H9 (cell line): ENCODE measurements at regions not wholly inside any gene's neighbourhood (a gene's known extent, or its start where the extent isn't known, plus 50 kb on each side); places are given as distances from the start of the nearest gene placed in this dataset.

Experiments used
- DNase-seq: peaks from one replicate; pipeline ENCODE4 v3.0.0-alpha.2; 2017
- H2AFZ ChIP-seq: one replicate; pipeline ENCODE4 v1.6.1; 2013; ENCODE audit warnings: mild to moderate bottlenecking, low read length, control low read depth, moderate library complexity
- H2AK5ac ChIP-seq: 2 replicates; pipeline ENCODE4 v1.6.1; 2013; ENCODE audit warnings: low read length, control low read depth, mixed read lengths; ENCODE audit not compliant: insufficient read length
- H2BK120ac ChIP-seq: one replicate; pipeline ENCODE4 v1.6.1; 2013; ENCODE audit warnings: low read depth, mild to moderate bottlenecking, low read length, control low read depth, inconsistent platforms; ENCODE audit not compliant: poor library complexity, severe bottlenecking
- H2BK12ac ChIP-seq: 2 replicates; pipeline ENCODE4 v1.6.1; 2013; ENCODE audit warnings: low read length, control low read depth, mixed read lengths, low read depth; ENCODE audit not compliant: insufficient read length
- H2BK15ac ChIP-seq: 2 replicates; pipeline ENCODE4 v1.6.1; 2013; ENCODE audit warnings: low read depth, low read length, control low read depth
- H2BK20ac ChIP-seq: one replicate; pipeline ENCODE4 v1.6.1; 2013; ENCODE audit warnings: low read depth, mild to moderate bottlenecking, low read length, control low read depth, inconsistent platforms; ENCODE audit not compliant: poor library complexity, severe bottlenecking
- H2BK5ac ChIP-seq: 2 replicates; pipeline ENCODE4 v1.6.1; 2013; ENCODE audit warnings: low read length, control low read depth, mixed read lengths; ENCODE audit not compliant: insufficient read length
- H3K14ac ChIP-seq: 2 replicates; pipeline ENCODE4 v1.6.1; 2013; ENCODE audit warnings: low read length, control low read depth; ENCODE audit not compliant: insufficient read depth
- H3K18ac ChIP-seq: 2 replicates; pipeline ENCODE4 v1.6.1; 2013; ENCODE audit warnings: low read depth, mild to moderate bottlenecking, mixed read lengths, low read length, control low read depth; ENCODE audit not compliant: insufficient read length
- H3K23ac ChIP-seq: 2 replicates; pipeline ENCODE4 v1.6.1; 2013; ENCODE audit warnings: low read length, control low read depth, mixed read lengths, low read depth; ENCODE audit not compliant: insufficient read length
- H3K23me2 ChIP-seq: 2 replicates; pipeline ENCODE4 v1.6.1; 2013; ENCODE audit warnings: low read depth, mild to moderate bottlenecking, mixed read lengths, low read length, control low read depth; ENCODE audit not compliant: insufficient read length, poor library complexity, severe bottlenecking
- H3K27ac ChIP-seq: 2 replicates; pipeline ENCODE4 v1.5.1; 2013; ENCODE audit warnings: low read length, control low read depth, mixed read lengths, low read depth; ENCODE audit not compliant: insufficient read length
- H3K27me3 ChIP-seq: 2 replicates; pipeline ENCODE4 v1.6.1; 2013; ENCODE audit warnings: low read length, control low read depth, inconsistent platforms; ENCODE audit not compliant: insufficient read depth
- H3K4ac ChIP-seq: 2 replicates; pipeline ENCODE4 v1.6.1; 2013; ENCODE audit warnings: low read depth, mild to moderate bottlenecking, control low read depth, inconsistent platforms, low read length, moderate library complexity
- H3K4me1 ChIP-seq: 2 replicates; pipeline ENCODE4 v1.6.1; 2013; ENCODE audit warnings: low read length, control low read depth, inconsistent platforms; ENCODE audit not compliant: insufficient read depth
- H3K4me2 ChIP-seq: 2 replicates; pipeline ENCODE4 v1.6.1; 2013; ENCODE audit warnings: low read length, control low read depth, mixed read lengths; ENCODE audit not compliant: insufficient read length, insufficient read depth
- H3K56ac ChIP-seq: 2 replicates; pipeline ENCODE4 v1.6.1; 2013; ENCODE audit warnings: low read depth, mild to moderate bottlenecking, mixed read lengths, low read length, control low read depth; ENCODE audit not compliant: insufficient read length
- H3K79me1 ChIP-seq: 2 replicates; pipeline ENCODE4 v1.6.1; 2013; ENCODE audit warnings: low read depth, mild to moderate bottlenecking, moderate library complexity, low read length, control low read depth, inconsistent platforms; ENCODE audit not compliant: insufficient read depth, poor library complexity, severe bottlenecking
- H3K79me2 ChIP-seq: 2 replicates; pipeline ENCODE4 v1.6.1; 2013; ENCODE audit warnings: low read length, control low read depth, inconsistent platforms; ENCODE audit not compliant: insufficient read depth
- H3K9ac ChIP-seq: 2 replicates; pipeline ENCODE4 v1.6.1; 2013; ENCODE audit warnings: low read length, control low read depth, mixed read lengths; ENCODE audit not compliant: insufficient read length; ENCODE audit errors: extremely low read depth
- H3K9me3 ChIP-seq: one replicate; pipeline ENCODE4 v1.6.1; 2013; ENCODE audit warnings: low read depth, low read length, inconsistent platforms; ENCODE audit not compliant: control insufficient read depth
- H3T11ph ChIP-seq: one replicate; pipeline ENCODE4 v1.6.1; 2013; ENCODE audit warnings: mild to moderate bottlenecking, low read length, control low read depth, inconsistent platforms
- H4K20me1 ChIP-seq: one replicate; pipeline ENCODE4 v1.6.1; 2013; ENCODE audit not compliant: control insufficient read depth, insufficient read length, insufficient read depth
- H4K5ac ChIP-seq: 2 replicates; pipeline ENCODE4 v1.6.1; 2013; ENCODE audit warnings: low read depth, mild to moderate bottlenecking, mixed read lengths, low read length, control low read depth; ENCODE audit not compliant: insufficient read length
- H4K8ac ChIP-seq: replicated peaks from 2 replicates; pipeline ENCODE4 v1.6.1; 2013; ENCODE audit warnings: low read length, control low read depth, mixed read lengths, low read depth; ENCODE audit not compliant: insufficient read length
- H4K91ac ChIP-seq: 2 replicates; pipeline ENCODE4 v1.6.1; 2013; ENCODE audit warnings: low read depth, mild to moderate bottlenecking, moderate library complexity, mixed read lengths, low read length, control low read depth; ENCODE audit not compliant: insufficient read length
- H3K27ac Mint-ChIP-seq, 3 experiments: 2 replicates in 2 of 3; 3 replicates in 1 of 3; pipeline ENCODE4 v1.8.0; 2020 to 2021; ENCODE audit warnings: mixed read lengths in 3 of 3, mild to moderate bottlenecking in 1 of 3, moderate library complexity in 1 of 3
- H3K27me3 Mint-ChIP-seq: 2 replicates; pipeline ENCODE4 v1.8.0; 2021; ENCODE audit warnings: low read depth, mild to moderate bottlenecking, moderate library complexity, mixed read lengths
- H3K36me3 Mint-ChIP-seq, 3 experiments: 2 replicates in 2 of 3; 3 replicates in 1 of 3; pipeline ENCODE4 v1.8.0; 2020 to 2021; ENCODE audit warnings: low read depth in 3 of 3, mixed read lengths in 3 of 3; ENCODE audit not compliant: insufficient read depth in 1 of 3
- H3K4me1 Mint-ChIP-seq, 2 experiments: 2 replicates each; pipeline ENCODE4 v1.8.0; 2020; ENCODE audit warnings: mixed read lengths in 2 of 2
- H3K4me3 Mint-ChIP-seq, 2 experiments: 2 replicates in 1 of 2; 3 replicates in 1 of 2; pipeline ENCODE4 v1.8.0; 2020 to 2021; ENCODE audit warnings: mild to moderate bottlenecking in 2 of 2, mixed read lengths in 2 of 2, moderate library complexity in 1 of 2
- H3K9me3 Mint-ChIP-seq, 2 experiments: 2 replicates in 1 of 2; 3 replicates in 1 of 2; pipeline ENCODE4 v1.8.0; 2020; ENCODE audit warnings: mild to moderate bottlenecking in 2 of 2, mixed read lengths in 2 of 2, moderate library complexity in 1 of 2
- CTCF ChIP-seq: fragments of 200-600 bp; sonication (generic); conservative IDR thresholded peaks from 3 replicates; pipeline ENCODE4 v1.8.0; 2021; ENCODE audit warnings: antibody characterized with exemption, mild to moderate bottlenecking
- WGBS: extraction: QIAGEN DNeasy Blood & Tissue Kit; methylation state at CpG from one replicate; pipeline ENCODE4 v1.1.7; 2013; ENCODE audit warnings: missing lambda C conversion rate, low lambda C conversion rate, mixed read lengths; ENCODE audit not compliant: insufficient read length; ENCODE audit errors: extremely low coverage; 5-methylcytosine and 5-hydroxymethylcytosine counted together

GRCh38 chrX:68932611-68933010 lies 103.8 kb downstream of the EFNB1 start:
- Histone ChIP-seq H3K79me2 (no peaks in the 10 kb centered on the region), H3K27ac (no peak overlapping the region), H2AFZ (no peak overlapping the region), H3K18ac (no peak overlapping the region), H3K4me1 (no peaks in the 10 kb centered on the region), H3K4ac (no peak overlapping the region), H2BK15ac (no peak overlapping the region), H3K14ac (no peak overlapping the region), H3K23me2 (no peaks in the 10 kb centered on the region), H2BK12ac (no peak overlapping the region), H4K8ac (no peak overlapping the region), H2BK20ac (no peak overlapping the region), H2BK5ac (no peak overlapping the region), H4K20me1 (no peaks in the 10 kb centered on the region), H2BK120ac (no peak overlapping the region), H4K5ac (no peak overlapping the region), H3T11ph (no peak overlapping the region), H3K27me3 (no peaks in the 10 kb centered on the region), H2AK5ac (no peak overlapping the region), H3K4me2 (no peak overlapping the region), H3K56ac (no peak overlapping the region), H3K9me3 (no peaks in the 10 kb centered on the region), H4K91ac (no peak overlapping the region), H3K23ac (no peak overlapping the region), H3K79me1 (no peaks in the 10 kb centered on the region), H3K9ac (no peak overlapping the region)
- peaks cover 3 to 5% of the 10 kb centered on the region in 2 experiments; a peak in 2 of 4 replicates for H3K4me1 Mint-ChIP-seq
- no peak overlapping the region for H3K27ac Mint-ChIP-seq
- H3K9me3 Mint-ChIP-seq: peaks cover 40 to 42% of the 10 kb centered on the region in 2 experiments
- DNase-seq: no peak
- H3K27me3 Mint-ChIP-seq: peaks cover 8% of the 10 kb centered on the region
- no peak for TF ChIP-seq CTCF
- H3K36me3 Mint-ChIP-seq: peaks cover 0 to 4% (median 0%) of the 10 kb centered on the region in 3 experiments; a peak in 1 of 7 replicates
- no CpG with 5 or more reads among the region's 4 CpGs for WGBS
- no peak overlapping the region for H3K4me3 Mint-ChIP-seq
